Osteoblast (primary cell): ENCODE measurements at regions not wholly inside any gene's neighbourhood (a gene's known extent, or its start where the extent isn't known, plus 50 kb on each side); places are given as distances from the start of the nearest gene placed in this dataset.

Experiments
- DNase-seq: peaks from one replicate; pipeline ENCODE4 v3.0.0; 2011; ENCODE audit warnings: low spot score, mixed read lengths; ENCODE audit not compliant: insufficient read length; ENCODE audit errors: missing footprints
- H2AFZ ChIP-seq: 2 replicates; pipeline ENCODE4 v1.6.0; 2011; ENCODE audit warnings: mild to moderate bottlenecking, low read length
- H3K27ac ChIP-seq: 2 replicates; pipeline ENCODE4 v1.5.1; 2011; ENCODE audit warnings: mild to moderate bottlenecking, low read depth, low read length, moderate library complexity
- H3K27me3 ChIP-seq: 2 replicates; pipeline ENCODE4 v1.6.0; 2012; ENCODE audit warnings: mild to moderate bottlenecking, control low read depth, inconsistent platforms, low read length, moderate library complexity; ENCODE audit not compliant: insufficient read depth
- H3K36me3 ChIP-seq: 2 replicates; pipeline ENCODE4 v1.5.1; 2011; ENCODE audit warnings: mild to moderate bottlenecking, low read length, control low read depth, moderate library complexity; ENCODE audit not compliant: insufficient read depth
- H3K4me1 ChIP-seq: 2 replicates; pipeline ENCODE4 v1.5.1; 2011; ENCODE audit warnings: mild to moderate bottlenecking, low read length, control low read depth, moderate library complexity; ENCODE audit not compliant: insufficient read depth
- H3K4me2 ChIP-seq: 2 replicates; pipeline ENCODE4 v1.6.0; 2011; ENCODE audit warnings: mild to moderate bottlenecking, low read length; ENCODE audit not compliant: insufficient read depth
- H3K4me3 ChIP-seq: fragments of 200-600 bp; sonication (generic); 3 replicates; pipeline ENCODE4 v1.5.1; 2012; ENCODE audit warnings: mild to moderate bottlenecking, low read length, inconsistent platforms; ENCODE audit not compliant: insufficient read depth
- H3K79me2 ChIP-seq: 2 replicates; pipeline ENCODE4 v1.6.0; 2012; ENCODE audit warnings: mild to moderate bottlenecking, low read length, control low read depth, inconsistent platforms; ENCODE audit not compliant: insufficient read depth
- H3K9me3 ChIP-seq: 2 replicates; pipeline ENCODE4 v1.5.1; 2011; ENCODE audit warnings: low read depth, low read length, control low read depth
- H4K20me1 ChIP-seq: 2 replicates; pipeline ENCODE4 v1.6.0; 2012; ENCODE audit warnings: mild to moderate bottlenecking, low read length, control low read depth; ENCODE audit not compliant: insufficient read depth
- TF ChIP-seq, protein P1 (sequence below): IDR thresholded peaks from 2 replicates; pipeline ENCODE4 v1.5.1; 2011; ENCODE audit warnings: mild to moderate bottlenecking, low read depth, low read length, moderate library complexity; ENCODE audit errors: extremely low read depth

DNA sequence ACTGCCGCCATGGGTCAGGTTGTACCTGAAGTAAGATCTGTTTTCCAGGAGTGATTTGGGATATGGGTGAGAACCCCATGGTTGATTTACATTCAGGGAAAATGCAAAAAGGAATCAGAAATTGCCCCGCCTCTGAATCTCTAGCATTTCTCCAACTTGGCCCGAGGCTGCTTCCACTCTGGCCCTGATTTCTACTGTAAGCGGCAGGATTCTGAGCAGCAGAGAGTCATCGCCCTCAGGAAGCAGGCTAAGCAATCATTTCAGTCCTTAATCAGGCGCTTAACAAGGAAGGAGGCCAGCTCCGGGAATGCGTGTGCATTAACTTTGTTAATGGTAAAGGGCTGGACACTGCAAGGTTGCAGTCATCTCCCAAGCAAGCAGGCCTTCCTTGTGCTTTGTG is 88.5 kb upstream of the DHX15 start:
- Histone ChIP-seq H3K4me1 (no peaks in the 10 kb centered on the region), H3K36me3 (no peaks in the 10 kb centered on the region), H3K27ac (no peak overlapping the region), H3K9me3 (no peaks in the 10 kb centered on the region), H3K4me2 (no peak overlapping the region), H3K27me3 (peaks cover 8% of the 10 kb centered on the region), H3K4me3 (no peak overlapping the region), H4K20me1 (no peaks in the 10 kb centered on the region), H3K79me2 (no peaks in the 10 kb centered on the region), H2AFZ (no peak overlapping the region)
- DNase-seq, result no peak
- TF ChIP-seq, protein P1, sequence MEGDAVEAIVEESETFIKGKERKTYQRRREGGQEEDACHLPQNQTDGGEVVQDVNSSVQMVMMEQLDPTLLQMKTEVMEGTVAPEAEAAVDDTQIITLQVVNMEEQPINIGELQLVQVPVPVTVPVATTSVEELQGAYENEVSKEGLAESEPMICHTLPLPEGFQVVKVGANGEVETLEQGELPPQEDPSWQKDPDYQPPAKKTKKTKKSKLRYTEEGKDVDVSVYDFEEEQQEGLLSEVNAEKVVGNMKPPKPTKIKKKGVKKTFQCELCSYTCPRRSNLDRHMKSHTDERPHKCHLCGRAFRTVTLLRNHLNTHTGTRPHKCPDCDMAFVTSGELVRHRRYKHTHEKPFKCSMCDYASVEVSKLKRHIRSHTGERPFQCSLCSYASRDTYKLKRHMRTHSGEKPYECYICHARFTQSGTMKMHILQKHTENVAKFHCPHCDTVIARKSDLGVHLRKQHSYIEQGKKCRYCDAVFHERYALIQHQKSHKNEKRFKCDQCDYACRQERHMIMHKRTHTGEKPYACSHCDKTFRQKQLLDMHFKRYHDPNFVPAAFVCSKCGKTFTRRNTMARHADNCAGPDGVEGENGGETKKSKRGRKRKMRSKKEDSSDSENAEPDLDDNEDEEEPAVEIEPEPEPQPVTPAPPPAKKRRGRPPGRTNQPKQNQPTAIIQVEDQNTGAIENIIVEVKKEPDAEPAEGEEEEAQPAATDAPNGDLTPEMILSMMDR, result no peak

DNA sequence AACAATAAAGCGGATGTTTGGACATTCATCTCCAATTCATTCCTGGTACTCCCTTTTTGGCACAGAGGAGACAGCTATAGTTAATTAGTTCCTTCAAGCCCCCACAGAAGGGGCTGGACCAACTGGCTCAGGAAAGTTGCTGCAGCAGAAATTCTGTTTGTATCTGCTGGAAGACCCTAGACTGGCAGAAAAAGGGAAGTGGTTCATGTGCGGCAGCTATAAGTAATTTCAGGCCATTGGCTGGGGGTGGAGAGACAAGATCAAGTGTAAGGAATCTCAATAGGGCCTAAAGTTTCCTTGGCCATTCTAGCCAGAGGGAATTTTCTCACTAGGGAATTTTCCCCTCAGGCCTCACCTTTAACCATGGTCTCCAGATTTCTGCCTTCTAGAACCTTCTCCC is 89.9 kb upstream of the DHX15 start:
- no peak overlapping the region for H3K4me2 ChIP-seq
- H4K20me1 ChIP-seq, result no peaks in the 10 kb centered on the region
- H3K27ac ChIP-seq, result no peak overlapping the region
- TF ChIP-seq, protein P1, result no peak
- no peaks in the 10 kb centered on the region for H3K9me3 ChIP-seq
- H3K27me3 ChIP-seq, result peaks cover 4% of the 10 kb centered on the region
- H3K79me2 ChIP-seq, result no peaks in the 10 kb centered on the region
- no peaks in the 10 kb centered on the region for H3K4me1 ChIP-seq
- no peak for DNase-seq
- no peak overlapping the region for H2AFZ ChIP-seq
- no peak overlapping the region for H3K4me3 ChIP-seq
- H3K36me3 ChIP-seq, result no peaks in the 10 kb centered on the region

DNA sequence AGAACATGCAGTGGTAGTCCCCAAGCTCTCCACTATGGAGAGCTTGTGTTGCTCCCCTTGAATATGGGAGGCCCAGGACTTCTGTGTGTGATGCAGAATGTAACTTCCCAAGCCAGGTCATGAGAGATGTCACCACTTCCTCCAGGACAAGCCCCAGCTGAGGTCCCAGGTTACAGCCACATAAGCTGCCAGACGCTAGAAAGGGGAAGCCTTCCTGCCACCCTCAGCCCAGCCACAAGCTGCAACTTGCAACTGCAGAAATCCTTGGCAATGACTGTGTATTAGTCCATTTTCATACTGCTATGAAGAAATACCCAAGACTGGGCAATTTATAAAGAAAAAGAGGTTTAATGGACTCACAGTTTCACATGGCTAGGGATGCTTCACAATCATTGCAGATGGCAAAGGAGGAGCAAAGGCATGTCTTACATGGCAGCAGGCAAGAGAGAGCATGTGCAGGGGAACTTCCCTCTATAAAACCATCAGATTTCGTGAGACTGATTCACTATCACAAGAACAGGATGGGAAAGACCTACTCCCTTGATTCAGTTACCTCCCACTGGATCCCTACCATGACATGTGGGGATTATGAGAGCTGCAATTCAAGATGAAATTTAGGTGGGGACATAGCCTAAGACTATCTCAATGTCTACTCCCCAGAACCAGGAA is 91.5 kb upstream of the DHX15 start:
- Histone ChIP-seq H3K27me3 (peaks cover 11% of the 10 kb centered on the region), H3K27ac (no peak overlapping the region), H3K79me2 (no peaks in the 10 kb centered on the region), H3K9me3 (no peaks in the 10 kb centered on the region), H2AFZ (no peak overlapping the region), H3K36me3 (no peaks in the 10 kb centered on the region), H3K4me1 (no peaks in the 10 kb centered on the region), H3K4me3 (no peak overlapping the region), H4K20me1 (no peaks in the 10 kb centered on the region), H3K4me2 (no peak overlapping the region)
- TF ChIP-seq, protein P1, result no peak
- no peak for DNase-seq

DNA sequence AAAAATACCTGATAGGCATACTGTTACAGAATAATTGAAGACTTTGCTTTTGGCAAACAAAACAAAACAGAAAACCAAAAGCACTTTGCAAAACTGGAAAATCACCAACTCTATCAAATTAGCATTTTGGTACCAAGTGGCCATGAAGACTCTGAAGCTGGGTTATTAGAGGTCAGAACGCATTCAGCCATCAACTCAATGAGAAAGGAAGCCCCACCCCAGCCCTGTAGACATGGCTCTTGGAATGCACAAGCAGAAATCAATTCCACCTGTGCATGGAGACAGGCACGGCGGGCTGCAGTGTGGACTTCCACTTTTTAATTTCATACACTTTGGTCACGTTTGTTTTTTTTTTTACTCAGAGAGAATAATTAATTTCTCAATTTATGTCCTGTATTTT is 93.6 kb upstream of the DHX15 start:
- Histone ChIP-seq H3K4me2 (no peak overlapping the region), H3K9me3 (no peaks in the 10 kb centered on the region), H2AFZ (no peak overlapping the region), H3K27ac (no peak overlapping the region), H3K79me2 (no peaks in the 10 kb centered on the region), H3K36me3 (no peaks in the 10 kb centered on the region), H3K27me3 (peaks cover 9% of the 10 kb centered on the region), H4K20me1 (no peaks in the 10 kb centered on the region), H3K4me3 (no peak overlapping the region), H3K4me1 (no peaks in the 10 kb centered on the region)
- DNase-seq, result no peak
- TF ChIP-seq, protein P1, result no peak
